ENCODE measurements at regions not wholly inside any gene's neighbourhood (a gene's known extent, or its start where the extent isn't known, plus 50 kb on each side); places are given as distances from the start of the nearest gene placed in this dataset.
"Not testable (repeated sequence)": the region's sequence is repeated elsewhere in the genome, so short reads cannot be mapped to it uniquely, and the experiment has no call there.

GRCh38 chr14:34297786-34298520 lies 164.1 kb downstream of the SPTSSA start:
- DNase-seq, result no peak

- no peak for DNase-seq
Observed at GRCh38 chr14:34283590-34283989, 178.4 kb downstream of the SPTSSA start.

- no peak for DNase-seq
Observed at GRCh38 chr14:34277191-34277590, 184.8 kb downstream of the SPTSSA start.

GRCh38 chr14:34275530-34275929 lies 186.5 kb downstream of the SPTSSA start:
- no peak for DNase-seq

- no peak for DNase-seq
Observed at GRCh38 chr14:34275078-34275477, 187.0 kb downstream of the SPTSSA start.

- not testable (repeated sequence) for DNase-seq
Observed at GRCh38 chr14:34273716-34274115, 188.3 kb downstream of the SPTSSA start.

- DNase-seq, result no peak
Observed at GRCh38 chr14:34270361-34270760, 191.7 kb downstream of the SPTSSA start.

GRCh38 chr14:34266344-34266743 lies 195.7 kb downstream of the SPTSSA start:
- no peak for DNase-seq

- no peak for DNase-seq
Observed at GRCh38 chr14:34262127-34262910, 199.7 kb downstream of the SPTSSA start.

GRCh38 chr14:34259996-34260395 lies 202.0 kb downstream of the SPTSSA start:
- DNase-seq, result no peak

GRCh38 chr14:34258318-34258717 lies 203.7 kb downstream of the SPTSSA start:
- DNase-seq, result no peak

GRCh38 chr14:34257505-34257904 lies 204.5 kb downstream of the SPTSSA start:
- no peak for DNase-seq

- DNase-seq, result no peak
Observed at GRCh38 chr14:34256223-34256622, 205.8 kb downstream of the SPTSSA start.

GRCh38 chr14:34254571-34254970 lies 207.5 kb downstream of the SPTSSA start:
- no peak for DNase-seq

- DNase-seq, result no peak
Observed at GRCh38 chr14:34254031-34254430, 208.0 kb downstream of the SPTSSA start.

GRCh38 chr14:34252227-34252626 lies 209.8 kb downstream of the SPTSSA start:
- DNase-seq, result no peak

GRCh38 chr14:34251662-34252061 lies 210.4 kb downstream of the SPTSSA start:
- DNase-seq, result no peak

- DNase-seq, result no peak
Observed at GRCh38 chr14:34250959-34251358, 211.1 kb downstream of the SPTSSA start.

- no peak for DNase-seq
Observed at GRCh38 chr14:34247605-34248004, 214.4 kb downstream of the SPTSSA start.

- no peak for DNase-seq
Observed at GRCh38 chr14:34246206-34246605, 215.8 kb downstream of the SPTSSA start.

GRCh38 chr14:34243401-34243800 lies 218.6 kb downstream of the SPTSSA start:
- DNase-seq, result no peak

- no peak for DNase-seq
Observed at GRCh38 chr14:34243001-34243400, 219.0 kb downstream of the SPTSSA start.

- no peak for DNase-seq
Observed at GRCh38 chr14:34241185-34241711, 220.8 kb downstream of the SPTSSA start.

GRCh38 chr14:34238610-34239009 lies 223.4 kb downstream of the SPTSSA start:
- DNase-seq, result no peak

Data from CD4-positive, alpha-beta T cell treated with Interleukin-15 for 1 hour (primary cell).